ENCODE measurements at regions not wholly inside any gene's neighbourhood (a gene's known extent, or its start where the extent isn't known, plus 50 kb on each side); places are given as distances from the start of the nearest gene placed in this dataset.
"Not testable (repeated sequence)": the region's sequence is repeated elsewhere in the genome, so short reads cannot be mapped to it uniquely, and the experiment has no call there.

- peak; percentile 69 to 93 for DNase-seq
Measured at GRCh38 chr5:56763711-56764466, 51.5 kb upstream of the MAP3K1 start.

DNA sequence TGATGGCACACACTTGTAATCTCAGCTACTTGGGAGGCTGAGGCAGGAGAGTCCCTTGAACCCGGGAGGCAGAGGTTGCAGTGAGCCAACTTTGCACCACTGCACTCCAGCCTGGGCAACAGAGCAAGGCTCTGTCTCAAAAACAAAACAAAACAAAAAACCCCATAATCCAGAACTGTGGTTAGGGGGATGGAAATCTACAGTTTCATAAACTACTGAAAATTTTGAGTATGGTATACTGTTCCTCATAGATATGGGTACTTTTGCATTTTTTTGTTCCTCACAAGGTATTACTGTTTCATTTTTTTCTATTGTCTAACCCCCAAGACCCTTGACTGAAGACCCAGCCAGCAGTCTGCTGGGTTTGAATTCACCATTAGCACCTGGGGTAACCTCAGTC, 52.2 kb upstream of the MAP3K1 start:
- DNase-seq, result no peak

- no peak for DNase-seq
Measured at GRCh38 chr5:56761151-56761885, 54.0 kb upstream of the MAP3K1 start.

- DNase-seq, result no peak
Measured at GRCh38 chr5:56760723-56761122, 54.6 kb upstream of the MAP3K1 start.

- no peak for DNase-seq
Measured at GRCh38 chr5:56759521-56760216, 55.7 kb upstream of the MAP3K1 start.

GRCh38 chr5:56757077-56757476, 58.3 kb upstream of the MAP3K1 start:
- DNase-seq, result no peak

- no peak for DNase-seq
Measured at GRCh38 chr5:56755036-56755555, 60.3 kb upstream of the MAP3K1 start.

DNA sequence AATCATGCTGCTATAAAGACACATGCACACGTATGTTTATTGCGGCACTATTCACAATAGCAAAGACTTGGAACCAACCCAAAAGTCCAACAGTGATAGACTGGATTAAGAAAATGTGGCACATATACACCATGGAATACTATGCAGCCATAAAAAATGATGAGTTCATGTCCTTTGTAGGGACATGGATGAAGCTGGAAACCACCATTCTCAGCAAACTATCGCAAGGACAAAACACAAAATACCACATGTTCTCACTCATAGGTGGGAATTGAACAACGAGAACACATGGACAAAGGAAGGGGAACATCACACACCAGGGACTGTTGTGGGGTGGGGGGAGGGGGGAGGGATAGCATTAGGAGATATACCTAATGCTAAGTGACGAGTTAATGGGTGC, 61.8 kb upstream of the MAP3K1 start:
- DNase-seq, result not testable (repeated sequence)

- DNase-seq, result no peak
Measured at GRCh38 chr5:56751572-56752313, 63.6 kb upstream of the MAP3K1 start.

DNA sequence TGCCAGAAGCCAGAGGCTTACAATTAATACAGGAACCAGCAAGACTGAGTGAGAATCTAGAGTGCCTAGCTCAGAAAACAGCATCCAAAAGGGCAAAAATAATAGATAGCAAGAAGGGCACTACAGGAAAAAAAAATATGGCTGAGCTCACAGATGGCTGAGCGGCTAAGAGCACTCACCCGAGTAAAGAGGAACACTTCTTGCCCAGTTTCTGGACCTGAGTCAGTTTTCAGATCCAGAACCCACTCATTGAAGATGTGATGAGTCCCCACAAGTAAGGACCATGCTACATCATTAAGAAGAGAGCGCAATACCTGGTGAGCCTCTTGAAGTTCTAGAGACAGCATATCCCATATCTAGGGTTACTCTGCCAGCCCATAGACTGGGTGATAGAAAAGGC, 65.5 kb upstream of the MAP3K1 start:
- DNase-seq, result no peak

DNA sequence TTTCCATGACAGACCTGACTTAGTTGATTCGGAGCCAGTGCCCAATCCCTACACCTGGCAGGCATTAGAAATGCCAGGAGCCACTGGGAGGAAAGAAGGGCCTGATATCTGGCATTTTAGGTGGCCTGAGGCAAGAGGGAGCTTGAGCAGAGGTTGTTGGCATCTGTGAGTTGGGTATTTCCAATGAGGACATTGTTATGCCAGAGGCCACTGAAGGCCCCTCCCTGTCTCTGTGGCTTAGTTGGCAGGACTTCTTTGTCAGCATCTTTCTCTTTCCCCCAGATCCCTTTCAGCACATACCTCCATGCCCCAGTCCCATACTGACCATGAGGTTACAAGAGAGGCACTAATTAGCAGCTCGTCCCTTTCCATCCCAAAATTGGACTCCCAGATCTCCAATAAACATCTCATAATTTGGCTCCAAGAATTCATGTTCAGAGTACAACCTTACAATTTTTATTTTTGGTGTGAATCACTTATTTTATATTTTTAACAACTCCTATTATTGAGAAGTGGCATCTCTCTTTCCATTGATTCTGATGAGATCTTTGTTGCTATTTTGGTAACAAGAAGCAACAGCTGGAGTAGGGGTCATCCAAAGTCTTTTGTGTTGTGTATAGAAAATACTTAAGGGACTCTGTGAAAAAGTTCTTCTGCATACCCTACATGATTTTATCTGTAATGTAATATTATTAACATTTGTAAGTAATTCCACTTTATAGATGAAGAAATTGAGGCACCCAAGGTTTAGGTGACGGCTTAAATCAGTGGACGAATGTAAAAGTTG, 68.6 kb upstream of the MAP3K1 start:
- no peak for DNase-seq

- no peak for DNase-seq
Measured at GRCh38 chr5:56745864-56746263, 69.5 kb upstream of the MAP3K1 start.

DNA sequence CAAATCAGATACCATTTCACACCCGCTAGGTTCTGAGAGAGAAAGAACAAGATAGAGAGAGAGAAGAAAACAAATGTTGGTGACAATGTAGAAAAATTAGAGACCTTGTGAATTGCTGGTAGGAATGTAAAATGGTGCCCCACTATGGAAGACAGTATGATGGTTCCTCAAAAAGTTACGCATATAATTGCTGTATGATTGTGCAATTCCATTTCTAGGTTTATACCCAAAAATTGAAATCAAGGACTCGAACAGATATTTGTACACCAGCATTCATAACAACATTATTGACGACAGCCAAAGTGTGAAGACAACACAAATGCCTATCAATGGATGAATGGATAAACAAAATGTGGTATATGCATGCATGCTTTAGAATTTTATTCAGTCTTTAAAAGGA, 74.5 kb upstream of the MAP3K1 start:
- no peak for DNase-seq

DNA sequence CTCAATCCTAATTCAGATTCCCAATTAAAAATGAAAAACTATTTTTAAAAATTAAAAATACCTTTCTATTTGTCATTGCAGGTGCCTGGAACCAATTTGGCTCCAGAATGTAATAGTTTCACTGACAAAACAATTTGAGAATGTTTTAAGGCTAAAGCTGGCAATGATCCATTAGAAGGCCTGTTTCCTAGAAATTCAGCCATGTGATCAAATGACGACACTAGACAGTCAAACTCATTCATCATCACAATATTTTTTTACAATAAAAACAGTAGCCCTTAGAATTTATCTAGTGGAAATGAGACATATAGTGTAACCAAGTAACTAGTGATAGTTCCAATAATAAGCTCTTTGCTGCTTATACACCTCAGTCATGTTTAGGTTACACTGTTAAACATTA, 75.4 kb upstream of the MAP3K1 start:
- DNase-seq, result no peak

DNA sequence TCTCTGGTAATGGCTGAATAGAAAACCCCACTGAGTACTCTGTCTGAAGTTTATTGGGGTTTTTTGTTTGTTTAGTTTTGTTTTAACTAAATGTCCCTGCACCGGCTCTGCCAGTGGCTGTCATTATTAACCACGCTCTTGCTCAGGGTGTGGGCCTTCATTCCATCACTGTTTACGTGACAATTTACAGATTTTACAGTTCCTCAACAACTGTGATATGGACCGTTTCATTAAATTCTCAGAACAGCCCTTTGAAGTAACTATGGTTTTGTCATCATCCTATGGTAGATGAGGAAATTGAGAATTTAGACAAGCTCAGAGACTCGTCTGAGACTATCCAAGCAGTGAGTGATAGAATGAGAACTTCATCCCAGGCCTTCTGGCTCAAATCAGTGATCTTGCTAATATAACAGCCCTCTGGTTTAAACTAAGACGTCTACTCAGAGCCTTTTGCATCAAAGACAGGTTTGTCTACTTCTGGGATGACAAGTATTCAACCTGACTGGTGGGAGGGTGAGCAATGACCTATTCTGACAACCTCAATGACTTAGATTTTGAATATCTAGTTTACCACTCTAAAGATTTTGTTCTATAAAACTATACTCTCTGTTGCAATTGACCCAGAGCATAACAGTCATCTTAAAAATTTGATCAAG, 77.3 kb upstream of the MAP3K1 start:
- no peak for DNase-seq

GRCh38 chr5:56737002-56737621, 78.2 kb upstream of the MAP3K1 start:
- peak; percentile 43 to 46 for DNase-seq

- DNase-seq, result peak in 1 of 2 donors; percentile 30
Measured at GRCh38 chr5:56735849-56736641, 79.3 kb upstream of the MAP3K1 start.

DNA sequence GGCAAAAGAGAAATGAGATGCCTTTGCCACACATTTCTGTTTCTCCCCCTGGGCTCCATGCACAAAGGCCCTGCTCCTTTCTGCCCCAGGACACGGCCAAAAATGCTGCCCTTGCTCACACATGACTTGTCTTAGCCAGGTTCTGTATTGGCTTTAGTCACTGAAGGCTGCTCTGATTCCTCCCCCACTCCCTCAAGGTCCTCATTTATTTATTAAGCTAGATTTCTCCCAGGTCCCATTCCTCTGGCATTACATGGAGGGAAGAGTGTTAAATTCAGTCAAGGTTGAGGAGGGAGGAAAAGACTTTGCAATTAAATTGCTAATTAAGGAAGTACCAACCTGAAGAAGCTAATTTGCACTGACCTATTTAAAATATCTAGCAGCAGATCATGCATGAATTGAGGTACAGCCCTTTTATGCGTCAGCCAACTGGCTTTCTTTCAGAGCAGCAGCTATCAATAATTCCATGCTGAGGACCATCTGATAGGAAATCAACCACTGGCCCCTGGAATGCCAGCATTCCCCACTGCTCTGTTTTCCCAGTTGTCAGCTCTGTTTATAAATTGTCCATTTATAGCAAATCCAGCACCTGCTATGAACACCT, 81.2 kb upstream of the MAP3K1 start:
- no peak for DNase-seq

- no peak for DNase-seq
Measured at GRCh38 chr5:56733580-56733979, 81.8 kb upstream of the MAP3K1 start.

DNA sequence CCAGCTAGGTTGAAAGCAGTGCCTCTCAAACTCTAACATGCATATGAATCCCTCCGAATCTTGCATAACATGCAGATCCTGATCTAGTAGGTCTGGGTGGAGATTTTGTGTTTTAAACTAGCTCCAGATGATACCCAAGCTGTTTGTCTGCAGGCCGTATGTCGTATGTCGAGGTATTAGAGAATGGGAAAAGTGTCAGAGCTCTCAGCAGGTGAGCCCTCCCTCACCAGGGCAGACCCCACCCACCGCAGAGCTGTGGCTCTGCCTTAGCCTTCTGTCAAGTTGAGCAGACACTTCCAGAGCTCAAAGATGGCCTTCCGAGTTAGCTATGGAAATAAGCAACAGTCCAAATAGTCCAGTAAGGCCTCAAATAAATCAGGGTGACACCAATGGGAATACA, 83.2 kb upstream of the MAP3K1 start:
- no peak for DNase-seq
